NCI-H524 treated with DMSO at 0.1 percent for 48 hours (cell line): ENCODE measurements at regions not wholly inside any gene's neighbourhood (a gene's known extent, or its start where the extent isn't known, plus 50 kb on each side); places are given as distances from the start of the nearest gene placed in this dataset.

ENCODE experiments used
- DNase-seq: peaks from one replicate; lab custom pipeline; 2025; lab: John Stamatoyannopoulos, UW

- DNase-seq, result no peak
These were observed 92.7 kb downstream of the PCSK1 start for GRCh38 chr5:96340357-96340756.

DNA sequence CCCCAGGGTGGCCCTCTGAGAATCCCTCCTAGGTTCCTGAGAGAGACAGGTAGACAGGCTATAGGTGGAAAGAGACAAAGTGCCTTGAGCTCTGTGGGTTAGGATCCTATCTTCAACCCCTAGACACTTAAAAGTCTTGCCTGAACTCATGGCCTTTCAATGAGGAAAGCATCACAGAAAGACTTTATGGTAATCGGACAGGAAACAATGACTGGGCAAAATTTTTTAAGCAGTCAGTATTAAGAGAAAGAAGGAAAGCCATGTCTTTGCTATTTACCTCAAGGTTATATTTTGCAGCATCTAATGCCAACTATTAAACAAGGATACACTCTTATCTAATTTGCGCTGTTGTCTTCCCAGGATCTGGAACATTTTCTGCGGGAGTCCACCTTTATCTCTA, 93.2 kb downstream of the PCSK1 start:
- DNase-seq, result no peak

DNA sequence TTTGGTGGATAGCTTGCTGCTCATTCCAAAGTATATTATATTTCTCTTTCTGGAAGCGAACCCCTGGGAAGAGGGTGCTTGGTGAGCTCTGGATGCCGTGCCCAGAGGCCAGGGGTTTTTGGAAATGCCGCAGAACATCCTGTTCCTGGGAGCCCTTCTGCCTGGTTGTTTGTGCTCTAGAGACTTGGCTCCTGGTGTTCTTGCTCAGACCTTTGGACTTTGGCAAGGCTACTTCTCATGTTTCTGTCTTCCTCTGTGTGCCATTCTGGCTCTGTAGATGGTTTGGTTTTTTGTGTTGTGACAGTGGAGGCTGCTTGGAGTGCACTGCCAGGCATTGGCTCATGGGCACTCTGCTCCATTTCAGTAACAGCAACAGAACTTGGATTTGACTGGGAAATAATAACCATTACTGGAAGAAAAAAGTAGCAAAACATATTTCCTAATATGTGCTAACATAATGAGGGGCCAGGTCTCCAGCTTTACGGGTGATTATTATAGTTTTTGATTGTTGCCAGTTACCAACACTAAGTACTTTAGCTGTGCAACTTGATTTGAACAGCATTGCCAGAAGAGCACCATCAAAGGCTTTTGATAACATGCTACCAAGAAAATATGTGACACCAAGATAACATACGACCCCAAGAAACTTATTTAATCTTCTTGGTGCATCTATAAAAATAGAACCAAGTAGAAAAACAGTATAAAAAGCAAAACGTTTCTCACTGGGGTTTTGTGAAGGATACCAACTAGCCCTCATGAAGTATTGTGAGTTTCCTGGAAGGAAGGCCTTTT, 94.2 kb downstream of the PCSK1 start:
- DNase-seq, result no peak

DNA sequence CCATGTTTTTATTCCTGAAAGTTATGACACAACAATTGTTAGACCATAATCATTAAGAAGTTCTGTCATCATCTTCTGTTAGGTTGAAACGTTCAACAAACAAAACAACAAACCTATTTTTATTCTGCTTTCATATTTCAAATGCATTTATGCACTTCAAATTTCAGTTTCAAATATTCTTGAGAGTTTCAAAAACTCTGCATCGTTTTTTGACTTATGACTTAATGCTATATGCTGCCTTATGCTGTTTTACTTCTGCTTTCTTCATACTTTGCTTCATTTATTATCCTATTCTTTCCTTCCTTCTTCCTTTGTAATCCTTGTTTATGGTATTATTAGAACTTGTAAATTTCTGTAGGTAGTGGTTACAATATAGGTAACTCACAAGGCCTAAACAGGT, 95.0 kb downstream of the PCSK1 start:
- DNase-seq, result no peak

DNA sequence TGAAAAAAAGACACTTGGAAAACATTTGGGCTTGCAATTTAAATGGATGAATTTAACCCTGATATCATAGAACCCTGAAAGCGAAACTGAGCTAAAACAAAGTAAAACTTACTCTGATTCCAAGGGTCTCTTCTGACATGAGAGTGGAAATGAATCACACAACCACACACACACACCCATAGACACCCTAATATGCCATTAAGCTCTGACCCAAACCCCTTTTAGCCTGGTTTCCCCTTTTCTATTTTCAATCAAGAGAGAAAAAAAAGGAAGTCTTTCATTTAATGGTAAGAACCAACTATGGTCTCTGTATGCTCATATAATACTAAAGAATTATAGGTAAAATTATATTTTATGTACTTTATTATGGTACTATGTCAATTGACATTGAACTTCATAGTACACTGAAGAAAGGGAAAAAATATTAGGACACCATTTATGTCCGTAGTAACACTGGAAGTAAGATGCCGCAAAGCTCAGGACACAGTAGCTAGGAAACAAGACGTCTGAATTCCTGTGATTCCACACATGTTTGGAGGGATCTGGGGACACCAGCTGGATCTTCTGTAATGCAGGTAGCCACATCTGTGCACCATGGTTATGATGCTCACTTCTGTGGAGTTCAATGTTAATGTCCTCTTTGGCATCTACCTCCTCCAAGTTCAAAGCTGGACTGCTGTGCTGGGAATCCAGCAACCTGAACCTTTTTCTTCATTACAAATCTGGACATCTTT, 95.8 kb downstream of the PCSK1 start:
- no peak for DNase-seq

- DNase-seq, result no peak
These were observed 96.6 kb downstream of the PCSK1 start for GRCh38 chr5:96336351-96336985.

DNA sequence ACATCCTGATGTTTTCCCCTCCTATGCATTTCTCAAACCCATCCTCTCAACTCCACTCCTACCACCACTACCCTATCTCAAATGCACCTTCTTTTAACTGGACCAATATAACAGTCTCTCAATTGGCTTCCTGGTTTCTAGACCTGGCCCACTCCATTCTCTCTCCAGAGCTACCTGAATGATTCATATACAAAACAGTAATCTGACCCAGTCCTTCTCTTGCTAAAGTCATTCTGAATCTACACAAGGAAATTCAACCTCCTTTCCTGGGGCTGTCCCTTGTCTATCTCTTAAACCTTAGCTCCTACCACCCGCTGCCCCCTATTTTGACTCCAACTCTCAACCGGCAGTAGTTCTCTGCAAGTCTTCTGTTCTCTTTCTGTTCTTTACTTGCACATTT, 97.2 kb downstream of the PCSK1 start:
- DNase-seq, result no peak

GRCh38 chr5:96333391-96333790, 99.7 kb downstream of the PCSK1 start:
- no peak for DNase-seq

DNA sequence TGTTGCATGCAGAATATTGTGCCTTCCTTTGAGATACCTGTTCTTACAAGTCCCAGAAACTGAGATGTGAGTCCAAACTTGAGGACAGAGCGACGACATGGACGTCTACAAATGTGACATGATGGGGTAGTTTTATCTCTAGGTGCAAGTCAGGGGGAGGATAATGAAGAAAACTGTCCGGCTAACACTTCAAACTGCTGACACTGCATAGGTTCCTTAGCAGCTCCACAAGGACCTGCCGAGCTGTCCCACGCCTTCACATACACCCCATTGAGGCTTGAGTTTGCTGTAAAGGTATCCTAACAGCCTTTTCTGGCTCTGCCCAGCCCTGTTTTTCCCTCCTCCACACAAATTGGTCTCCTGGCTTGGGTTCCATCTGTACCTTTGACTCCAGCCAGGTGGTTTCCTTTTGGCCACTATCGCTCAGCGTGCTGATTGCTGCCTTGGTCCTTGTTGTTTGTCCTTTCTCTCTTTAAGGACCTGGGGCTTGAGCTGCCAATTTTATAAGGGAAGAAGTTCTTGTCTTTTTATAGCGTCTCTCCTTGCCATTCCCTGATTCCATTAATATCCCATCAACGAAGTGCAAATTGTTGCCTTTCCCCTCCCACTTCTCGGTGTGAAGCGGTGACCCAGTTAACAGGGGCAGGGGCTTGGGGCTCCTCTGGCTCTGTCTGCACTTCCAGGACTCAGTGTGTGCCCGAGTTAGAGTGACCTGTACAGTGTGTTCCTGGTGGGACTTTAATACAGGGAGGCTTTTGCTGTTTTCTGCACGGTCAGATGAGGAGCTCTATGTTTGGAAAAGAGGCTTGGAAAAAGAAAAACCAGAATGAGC, 100.3 kb downstream of the PCSK1 start:
- no peak for DNase-seq

DNA sequence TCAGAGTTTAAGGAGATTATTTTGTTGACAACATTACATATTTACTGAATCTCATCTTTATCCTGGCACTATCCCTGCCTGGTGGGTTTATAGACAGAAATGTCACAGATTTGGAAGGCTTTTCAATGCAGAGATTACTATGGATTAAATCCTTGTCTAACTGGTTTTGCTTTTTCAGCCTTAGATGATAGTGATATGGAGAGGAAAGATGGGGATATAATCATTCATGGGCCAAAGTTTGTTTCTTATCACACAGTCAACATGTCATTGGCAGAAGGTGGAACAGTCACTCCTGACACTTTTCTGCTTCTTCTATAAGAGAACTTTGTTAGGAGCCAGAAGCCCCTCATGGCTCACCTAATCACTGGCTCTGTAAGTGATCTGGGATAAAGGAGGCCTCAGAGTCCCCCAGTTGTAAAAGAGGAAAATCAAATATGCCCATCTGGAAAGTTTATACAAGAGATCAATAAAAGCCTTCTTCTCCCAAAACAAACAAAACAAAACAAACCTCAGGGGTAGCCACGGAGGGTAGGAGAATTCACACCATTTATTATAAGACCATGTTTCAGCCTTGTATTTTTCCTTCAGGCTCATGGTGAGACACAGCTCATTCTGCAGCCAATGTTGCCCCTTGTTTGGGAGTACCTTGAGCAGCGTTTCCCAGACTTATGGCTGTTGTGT, 101.2 kb downstream of the PCSK1 start:
- DNase-seq, result no peak

- no peak for DNase-seq
These were observed 101.8 kb downstream of the PCSK1 start for GRCh38 chr5:96331210-96331609.

DNA sequence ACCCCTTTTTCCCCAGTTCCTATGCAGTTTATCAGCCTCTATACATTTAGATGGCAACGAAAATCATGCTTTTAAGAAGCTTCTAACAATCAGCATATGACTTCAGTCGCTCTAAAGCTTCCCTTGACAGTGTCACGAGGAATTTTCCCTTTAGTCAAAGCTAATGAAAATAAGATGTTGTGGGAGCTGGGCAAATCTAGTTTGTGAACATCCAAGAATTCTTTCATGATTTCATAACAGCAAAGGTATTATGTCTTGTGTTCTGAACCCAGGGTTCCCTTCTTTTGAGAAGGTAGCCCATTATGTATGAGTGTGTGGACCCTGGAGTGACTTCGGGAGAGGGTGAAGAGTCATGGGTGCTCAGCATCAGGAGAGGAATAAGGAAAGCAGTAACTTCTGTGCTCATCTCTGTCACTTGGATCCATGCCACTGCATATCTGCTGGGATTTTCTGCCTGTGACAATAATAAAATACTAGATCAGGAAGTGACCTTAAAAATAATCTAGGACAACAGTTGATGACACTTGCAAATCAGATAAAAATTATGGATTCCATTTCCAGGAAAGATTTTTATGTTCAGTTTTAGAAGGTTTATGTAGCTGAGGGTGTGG, 102.4 kb downstream of the PCSK1 start:
- DNase-seq, result no peak

DNA sequence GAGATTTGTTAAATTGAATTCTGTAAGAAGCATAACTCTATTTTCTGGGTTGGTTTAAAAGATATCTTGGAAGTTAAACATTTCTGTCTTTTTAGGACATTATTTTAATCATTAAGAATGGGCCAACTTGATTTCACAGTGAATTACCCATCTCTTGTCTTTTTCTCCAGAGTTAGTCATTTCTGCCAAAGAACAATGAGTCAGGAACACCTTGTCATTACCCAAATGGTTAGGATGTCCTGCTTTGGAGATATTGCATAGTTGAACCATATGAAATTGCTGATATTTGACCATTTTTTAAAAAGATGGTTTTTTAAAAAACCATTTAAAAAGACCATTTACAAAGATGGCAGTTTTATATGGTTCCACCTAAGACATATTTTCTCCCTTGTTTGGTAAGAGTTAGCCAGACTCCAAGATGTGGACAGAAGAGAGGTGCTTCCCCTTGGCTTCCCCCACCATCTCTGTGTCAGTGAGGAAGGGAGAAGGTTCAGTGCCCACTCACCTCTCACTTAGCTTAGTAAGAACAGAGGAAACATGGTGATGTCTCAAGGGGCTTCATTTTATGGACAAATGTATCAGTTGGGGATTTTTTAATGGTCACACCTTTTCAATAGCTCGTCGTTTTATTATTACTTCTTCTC, 103.0 kb downstream of the PCSK1 start:
- no peak for DNase-seq

- DNase-seq, result no peak
These were observed 103.8 kb downstream of the PCSK1 start for GRCh38 chr5:96329289-96329688.

DNA sequence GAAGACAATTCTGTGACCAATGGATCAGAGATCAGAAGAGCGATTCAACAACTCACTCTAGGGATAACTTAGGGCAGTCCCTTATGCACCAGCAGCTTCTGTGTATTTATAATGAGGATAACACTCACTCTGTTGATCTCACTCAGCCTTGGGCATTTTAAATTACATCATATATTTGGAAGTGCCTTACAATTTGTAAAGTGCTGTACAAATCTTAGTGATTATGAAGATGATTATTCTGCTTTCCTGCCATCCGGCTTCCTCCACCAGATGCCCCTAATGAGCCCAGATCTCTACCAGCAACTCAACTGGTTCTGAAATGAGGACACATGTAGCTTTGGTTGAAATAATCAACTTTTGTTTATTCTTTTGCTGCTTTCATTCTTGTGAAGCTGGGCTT, 105.3 kb downstream of the PCSK1 start:
- no peak for DNase-seq

DNA sequence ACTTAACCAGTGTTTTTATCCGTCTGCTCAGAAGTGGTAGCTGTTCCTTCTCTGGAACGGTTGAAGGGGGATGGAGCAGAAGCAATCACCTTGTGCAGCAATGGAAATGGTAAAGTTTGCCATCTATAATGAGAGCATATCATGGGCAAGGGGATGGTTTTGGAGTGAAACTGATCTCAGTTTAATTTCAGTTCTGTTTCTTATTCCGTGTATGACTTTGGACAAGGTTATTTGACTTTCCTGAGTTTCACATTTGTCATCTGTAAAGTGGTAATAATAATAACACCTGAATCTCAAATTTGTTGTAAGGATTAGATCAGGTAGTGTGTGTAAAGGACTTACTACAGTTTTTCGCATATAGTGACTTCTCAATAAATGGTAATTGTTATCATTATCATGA, 106.1 kb downstream of the PCSK1 start:
- no peak for DNase-seq

- DNase-seq, result no peak
These were observed 108.3 kb downstream of the PCSK1 start for GRCh38 chr5:96324708-96325107.

GRCh38 chr5:96322865-96323264, 110.2 kb downstream of the PCSK1 start:
- no peak for DNase-seq

GRCh38 chr5:96322217-96322616, 110.8 kb downstream of the PCSK1 start:
- no peak for DNase-seq

- no peak for DNase-seq
These were observed 111.7 kb downstream of the PCSK1 start for GRCh38 chr5:96321345-96321744.

DNA sequence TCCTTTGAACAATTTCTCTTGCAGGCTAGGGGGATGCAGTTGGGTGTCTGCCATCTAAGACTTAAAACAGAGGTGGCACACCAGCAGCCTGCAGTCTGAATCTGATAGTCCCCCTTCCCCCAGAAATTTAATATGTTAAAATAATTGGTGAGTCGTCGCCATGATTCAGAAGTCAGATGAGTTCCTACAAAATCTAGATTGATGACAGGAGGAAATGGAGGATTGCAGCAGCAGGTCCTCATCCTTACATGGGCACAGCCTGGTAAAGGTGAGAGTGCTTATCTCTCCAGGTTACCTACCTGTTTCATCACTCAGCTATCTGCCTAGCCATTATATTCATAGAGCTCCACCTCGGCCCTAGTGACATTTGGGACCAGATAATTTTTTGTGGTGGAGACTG, 112.3 kb downstream of the PCSK1 start:
- no peak for DNase-seq
